Breast epithelium (tissue), 3 donors: ENCODE measurements at regions not wholly inside any gene's neighbourhood (a gene's known extent, or its start where the extent isn't known, plus 50 kb on each side); places are given as distances from the start of the nearest gene placed in this dataset.

ENCODE experiments used
- POLR2A ChIP-seq: fragments of 450-650 bp; IDR thresholded peaks from one replicate; pipeline ENCODE4 v1.6.1; 2016; ENCODE audit warnings: antibody characterized with exemption, mild to moderate bottlenecking, moderate library complexity
- POLR2AphosphoS5 ChIP-seq, 3 donors: sonication (generic); formaldehyde crosslinking; IDR thresholded peaks; one replicate each; pipeline ENCODE4 v1.6.1; 2017; ENCODE audit warnings: antibody characterized with exemption in 3 of 3
- TF ChIP-seq, protein P1 (sequence below), 3 donors: fragments of 450-650 bp; IDR thresholded peaks; one replicate each; pipeline ENCODE4 v1.5.1; 2016 to 2017; ENCODE audit warnings: antibody characterized with exemption in 3 of 3, mild to moderate bottlenecking in 3 of 3, moderate library complexity in 3 of 3

DNA sequence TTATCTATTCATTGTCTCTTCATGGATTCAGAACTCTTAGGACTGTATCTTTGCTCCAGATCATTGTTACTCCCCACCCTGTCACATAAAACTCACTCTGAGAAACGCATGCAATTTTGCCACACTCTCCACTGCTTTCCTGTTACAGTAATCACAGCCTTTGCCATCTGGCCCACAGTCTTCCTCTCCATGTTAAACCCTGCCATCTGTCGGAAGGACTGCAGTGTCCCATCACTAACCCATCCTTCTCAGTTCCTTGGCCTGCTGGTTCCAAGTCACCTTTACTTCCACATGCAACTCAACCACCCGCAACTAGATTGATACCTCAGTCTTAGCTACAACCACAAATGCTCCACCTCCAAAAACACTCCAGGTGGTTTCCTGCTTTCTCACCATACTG is 308.7 kb upstream of the FAM241A start:
- TF ChIP-seq POLR2A = no peak
- TF ChIP-seq, protein P1, sequence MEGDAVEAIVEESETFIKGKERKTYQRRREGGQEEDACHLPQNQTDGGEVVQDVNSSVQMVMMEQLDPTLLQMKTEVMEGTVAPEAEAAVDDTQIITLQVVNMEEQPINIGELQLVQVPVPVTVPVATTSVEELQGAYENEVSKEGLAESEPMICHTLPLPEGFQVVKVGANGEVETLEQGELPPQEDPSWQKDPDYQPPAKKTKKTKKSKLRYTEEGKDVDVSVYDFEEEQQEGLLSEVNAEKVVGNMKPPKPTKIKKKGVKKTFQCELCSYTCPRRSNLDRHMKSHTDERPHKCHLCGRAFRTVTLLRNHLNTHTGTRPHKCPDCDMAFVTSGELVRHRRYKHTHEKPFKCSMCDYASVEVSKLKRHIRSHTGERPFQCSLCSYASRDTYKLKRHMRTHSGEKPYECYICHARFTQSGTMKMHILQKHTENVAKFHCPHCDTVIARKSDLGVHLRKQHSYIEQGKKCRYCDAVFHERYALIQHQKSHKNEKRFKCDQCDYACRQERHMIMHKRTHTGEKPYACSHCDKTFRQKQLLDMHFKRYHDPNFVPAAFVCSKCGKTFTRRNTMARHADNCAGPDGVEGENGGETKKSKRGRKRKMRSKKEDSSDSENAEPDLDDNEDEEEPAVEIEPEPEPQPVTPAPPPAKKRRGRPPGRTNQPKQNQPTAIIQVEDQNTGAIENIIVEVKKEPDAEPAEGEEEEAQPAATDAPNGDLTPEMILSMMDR (IDR thresholded peaks at IDR 0.05) = no peak
- TF ChIP-seq POLR2AphosphoS5 (IDR thresholded peaks at IDR 0.05) = no peak
